ENCODE measurements at regions not wholly inside any gene's neighbourhood (a gene's known extent, or its start where the extent isn't known, plus 50 kb on each side); places are given as distances from the start of the nearest gene placed in this dataset.

- Histone ChIP-seq H3K4me1 (ENCODE audit: control extremely low read depth in 1 of 4, control insufficient read depth in 4 of 4, insufficient read depth in 4 of 4, low read length in 3 of 4) (peaks cover 4 to 18% (median 11%) of the 10 kb centered on the region in 4 experiments), H3K27ac (ENCODE audit: insufficient read depth in 1 of 2, low read depth in 1 of 2, low read length in 2 of 2, poor library complexity in 1 of 2, severe bottlenecking in 2 of 2) (no peak overlapping the region), H3K27me3 (replicated peaks in 2 of 5; ENCODE audit: control insufficient read depth in 4 of 5, insufficient read depth in 5 of 5, low read length in 4 of 5) (no peaks in the 10 kb centered on the region), H3K9me3 (ENCODE audit: control extremely low read depth in 1 of 5, control insufficient read depth in 4 of 5, insufficient read depth in 2 of 5, low read depth in 1 of 5, low read length in 4 of 5) (peaks cover 0 to 7% (median 0%) of the 10 kb centered on the region in 5 experiments), H3K4me3 (ENCODE audit: control insufficient read depth in 1 of 7, extremely low read depth in 1 of 7, insufficient read depth in 4 of 7, low read depth in 2 of 7, low read length in 6 of 7) (no peak overlapping the region), H3K36me3 (ENCODE audit: control insufficient read depth in 4 of 4, insufficient read depth in 4 of 4, low read length in 3 of 4) (no peaks in the 10 kb centered on the region)
- WGBS (ENCODE audit: insufficient coverage) = no CpG with 5 or more reads among the region's 1 CpG
- DNase-seq = no peak
- ChIA-PET POLR2A (no interaction called here), CTCF (no interaction called here)
Observed at GRCh38 chr5:68365889-68366288, 150.3 kb downstream of the PIK3R1 start.

DNA sequence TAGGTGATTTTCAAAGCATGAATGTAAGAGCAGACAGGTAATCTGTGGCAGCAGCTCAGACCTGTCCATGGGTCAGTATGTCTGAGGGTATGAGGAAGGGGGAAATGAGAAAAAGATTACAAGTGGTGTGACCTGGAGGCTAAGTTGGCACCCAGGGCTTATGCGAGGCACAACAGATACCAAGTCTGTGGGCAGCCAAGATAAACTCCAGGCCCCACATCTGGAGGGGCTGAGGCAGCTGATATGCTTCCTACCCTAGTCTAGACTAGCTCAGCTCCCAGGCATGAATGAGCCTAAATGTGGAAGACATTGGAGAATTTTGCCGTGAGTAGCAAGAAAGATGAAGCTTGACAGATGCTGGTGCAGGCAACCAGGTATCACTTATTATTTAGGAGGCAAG, 151.7 kb downstream of the PIK3R1 start:
- Histone ChIP-seq H3K27me3 (replicated peaks in 2 of 5; ENCODE audit: control insufficient read depth in 4 of 5, insufficient read depth in 5 of 5, low read length in 4 of 5) (no peaks in the 10 kb centered on the region), H3K27ac (ENCODE audit: insufficient read depth in 1 of 2, low read depth in 1 of 2, low read length in 2 of 2, poor library complexity in 1 of 2, severe bottlenecking in 2 of 2) (no peak overlapping the region), H3K9me3 (ENCODE audit: control extremely low read depth in 1 of 5, control insufficient read depth in 4 of 5, insufficient read depth in 2 of 5, low read depth in 1 of 5, low read length in 4 of 5) (peaks cover 0 to 6% (median 0%) of the 10 kb centered on the region in 5 experiments), H3K4me3 (ENCODE audit: control insufficient read depth in 1 of 7, extremely low read depth in 1 of 7, insufficient read depth in 4 of 7, low read depth in 2 of 7, low read length in 6 of 7) (no peak overlapping the region), H3K36me3 (ENCODE audit: control insufficient read depth in 4 of 4, insufficient read depth in 4 of 4, low read length in 3 of 4) (no peaks in the 10 kb centered on the region), H3K4me1 (ENCODE audit: control extremely low read depth in 1 of 4, control insufficient read depth in 4 of 4, insufficient read depth in 4 of 4, low read length in 3 of 4) (peaks cover 4 to 18% (median 11%) of the 10 kb centered on the region in 4 experiments)
- WGBS (ENCODE audit: insufficient coverage) = 83% methylated on average over 2 of the region's 2 CpGs
- ChIA-PET POLR2A (interaction anchor here (0.7 kb wide), 1 partner anchor 39 kb away, joined by 3 read pairs; no protein-coding TSS in a partner anchor), CTCF (no interaction called here)
- peak; percentile 39 to 70 (median 49) for DNase-seq

DNA sequence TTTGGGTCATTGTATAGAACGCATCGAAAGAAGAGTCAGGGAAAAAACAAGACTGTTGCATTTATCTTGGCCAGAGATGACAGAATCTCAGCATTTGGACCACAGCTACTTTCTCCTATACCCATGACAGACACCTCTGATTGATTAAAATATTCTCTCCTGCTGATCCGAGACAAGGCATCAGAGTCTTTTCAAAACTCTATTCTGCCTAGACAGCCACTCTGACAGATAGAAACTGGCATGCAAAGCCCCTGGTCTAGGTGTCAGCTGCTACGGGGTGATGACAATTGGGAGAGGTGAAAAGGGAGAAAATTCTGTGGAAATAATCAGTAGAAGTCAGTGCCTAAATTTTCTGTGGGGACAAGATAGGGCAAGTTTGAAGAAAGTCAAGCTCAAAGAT, 152.2 kb downstream of the PIK3R1 start:
- H3K4me1 ChIP-seq (ENCODE audit: control extremely low read depth in 1 of 4, control insufficient read depth in 4 of 4, insufficient read depth in 4 of 4, low read length in 3 of 4) = peaks cover 4 to 18% (median 11%) of the 10 kb centered on the region in 4 experiments
- no peak overlapping the region for H3K27ac ChIP-seq (ENCODE audit: insufficient read depth in 1 of 2, low read depth in 1 of 2, low read length in 2 of 2, poor library complexity in 1 of 2, severe bottlenecking in 2 of 2)
- ChIA-PET POLR2A (interaction anchor here (0.7 kb wide), 1 partner anchor 39 kb away, joined by 3 read pairs; no protein-coding TSS in a partner anchor), CTCF (interaction anchor here (0.9 to 1.0 kb wide), 2 partner anchors 22 to 92 kb away, joined by 3 read pairs; no protein-coding TSS in a partner anchor)
- 96% methylated on average over 3 of the region's 4 CpGs for WGBS (ENCODE audit: insufficient coverage)
- H3K27me3 ChIP-seq (replicated peaks in 2 of 5; ENCODE audit: control insufficient read depth in 4 of 5, insufficient read depth in 5 of 5, low read length in 4 of 5) = no peaks in the 10 kb centered on the region
- no peak for DNase-seq
- H3K4me3 ChIP-seq (ENCODE audit: control insufficient read depth in 1 of 7, extremely low read depth in 1 of 7, insufficient read depth in 4 of 7, low read depth in 2 of 7, low read length in 6 of 7) = no peak overlapping the region
- H3K36me3 ChIP-seq (ENCODE audit: control insufficient read depth in 4 of 4, insufficient read depth in 4 of 4, low read length in 3 of 4) = no peaks in the 10 kb centered on the region
- H3K9me3 ChIP-seq (ENCODE audit: control extremely low read depth in 1 of 5, control insufficient read depth in 4 of 5, insufficient read depth in 2 of 5, low read depth in 1 of 5, low read length in 4 of 5) = peaks cover 0 to 4% (median 0%) of the 10 kb centered on the region in 5 experiments

DNA sequence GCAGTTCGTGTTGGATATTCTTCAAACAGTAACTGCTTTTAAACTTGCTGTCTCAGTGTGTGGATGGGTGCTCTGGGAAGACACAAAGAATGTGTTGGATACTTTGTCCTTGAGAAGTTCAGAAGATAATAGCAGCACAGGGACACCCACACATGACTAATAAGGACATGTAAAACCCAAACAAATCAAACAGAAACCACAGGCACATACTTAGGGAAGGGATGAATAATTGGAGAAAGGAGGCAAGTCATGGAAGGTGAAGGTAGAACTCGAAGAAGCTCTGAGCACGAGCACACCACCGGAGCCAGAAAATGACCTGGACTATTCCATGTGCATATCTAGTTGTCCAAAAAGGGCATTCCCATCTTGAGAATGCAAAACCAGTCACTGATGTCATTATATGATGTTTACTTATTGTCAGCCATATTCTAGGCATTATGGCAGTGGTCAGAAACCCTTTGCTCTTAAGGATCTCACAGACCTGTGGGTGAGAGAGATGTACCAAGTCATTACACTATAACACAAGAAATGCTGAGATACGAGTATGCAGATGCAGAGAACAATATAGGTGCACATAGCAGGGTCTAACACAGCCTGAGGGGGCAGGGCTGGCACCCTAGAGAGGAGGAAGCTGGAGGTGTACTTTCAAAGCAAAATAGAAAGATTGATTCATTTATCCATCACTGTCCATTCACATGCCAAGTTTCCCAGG, 152.9 kb downstream of the PIK3R1 start:
- no peaks in the 10 kb centered on the region for H3K36me3 ChIP-seq (ENCODE audit: control insufficient read depth in 4 of 4, insufficient read depth in 4 of 4, low read length in 3 of 4)
- whole genome bisulfite sequencing (ENCODE audit: insufficient coverage) = 96% methylated on average over 4 of the region's 5 CpGs
- DNase-seq = no peak
- POLR2A ChIA-PET = no interaction called here
- no peak overlapping the region for H3K27ac ChIP-seq (ENCODE audit: insufficient read depth in 1 of 2, low read depth in 1 of 2, low read length in 2 of 2, poor library complexity in 1 of 2, severe bottlenecking in 2 of 2)
- CTCF ChIA-PET = interaction anchor here (0.9 to 1.0 kb wide), 2 partner anchors 21 to 92 kb away, joined by 3 read pairs; no protein-coding TSS in a partner anchor
- H3K4me3 ChIP-seq (ENCODE audit: control insufficient read depth in 1 of 7, extremely low read depth in 1 of 7, insufficient read depth in 4 of 7, low read depth in 2 of 7, low read length in 6 of 7) = no peak overlapping the region
- H3K27me3 ChIP-seq (replicated peaks in 2 of 5; ENCODE audit: control insufficient read depth in 4 of 5, insufficient read depth in 5 of 5, low read length in 4 of 5) = no peaks in the 10 kb centered on the region
- H3K4me1 ChIP-seq (ENCODE audit: control extremely low read depth in 1 of 4, control insufficient read depth in 4 of 4, insufficient read depth in 4 of 4, low read length in 3 of 4) = peaks cover 4 to 18% (median 11%) of the 10 kb centered on the region in 4 experiments
- H3K9me3 ChIP-seq (ENCODE audit: control extremely low read depth in 1 of 5, control insufficient read depth in 4 of 5, insufficient read depth in 2 of 5, low read depth in 1 of 5, low read length in 4 of 5) = no peaks in the 10 kb centered on the region

DNA sequence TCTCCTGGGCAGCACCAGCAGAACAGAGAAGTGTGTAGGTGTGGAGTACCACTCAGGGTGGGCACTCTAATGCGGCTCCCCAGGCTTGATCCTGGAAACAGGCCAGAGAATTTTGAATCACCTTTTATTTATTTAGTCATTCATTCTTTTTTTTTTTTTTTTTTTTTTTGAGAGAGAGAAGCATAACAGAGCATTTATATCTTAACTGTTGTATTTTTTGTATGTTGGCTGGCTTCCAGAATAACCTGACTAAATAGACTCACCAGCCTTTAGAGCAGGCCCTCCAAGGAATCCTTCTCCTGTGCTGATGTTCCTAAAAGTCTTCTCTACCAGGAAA, 153.4 kb downstream of the PIK3R1 start:
- POLR2A ChIA-PET = no interaction called here
- peak; percentile 20 to 72 (median 68) for DNase-seq
- H3K4me1 ChIP-seq (ENCODE audit: control extremely low read depth in 1 of 4, control insufficient read depth in 4 of 4, insufficient read depth in 4 of 4, low read length in 3 of 4) = peaks cover 4 to 18% (median 11%) of the 10 kb centered on the region in 4 experiments
- no peaks in the 10 kb centered on the region for H3K9me3 ChIP-seq (ENCODE audit: control extremely low read depth in 1 of 5, control insufficient read depth in 4 of 5, insufficient read depth in 2 of 5, low read depth in 1 of 5, low read length in 4 of 5)
- H3K4me3 ChIP-seq (ENCODE audit: control insufficient read depth in 1 of 7, extremely low read depth in 1 of 7, insufficient read depth in 4 of 7, low read depth in 2 of 7, low read length in 6 of 7) = peak overlapping the region in 2 of 7 experiments; percentile 1 to 59
- H3K27ac ChIP-seq (ENCODE audit: insufficient read depth in 1 of 2, low read depth in 1 of 2, low read length in 2 of 2, poor library complexity in 1 of 2, severe bottlenecking in 2 of 2) = peak overlapping the region in 1 of 2 experiments; percentile 46
- H3K36me3 ChIP-seq (ENCODE audit: control insufficient read depth in 4 of 4, insufficient read depth in 4 of 4, low read length in 3 of 4) = no peaks in the 10 kb centered on the region
- H3K27me3 ChIP-seq (replicated peaks in 2 of 5; ENCODE audit: control insufficient read depth in 4 of 5, insufficient read depth in 5 of 5, low read length in 4 of 5) = no peaks in the 10 kb centered on the region
- WGBS (ENCODE audit: insufficient coverage) = no CpG with 5 or more reads among the region's 1 CpG
- CTCF ChIA-PET = interaction anchor here (1.0 kb wide), 1 partner anchor 21 kb away, joined by 3 read pairs; no protein-coding TSS in a partner anchor

GRCh38 chr5:68369457-68370125, 154.0 kb downstream of the PIK3R1 start:
- Histone ChIP-seq H3K4me1 (ENCODE audit: control extremely low read depth in 1 of 4, control insufficient read depth in 4 of 4, insufficient read depth in 4 of 4, low read length in 3 of 4) (peaks cover 4 to 18% (median 11%) of the 10 kb centered on the region in 4 experiments), H3K9me3 (ENCODE audit: control extremely low read depth in 1 of 5, control insufficient read depth in 4 of 5, insufficient read depth in 2 of 5, low read depth in 1 of 5, low read length in 4 of 5) (no peaks in the 10 kb centered on the region), H3K4me3 (ENCODE audit: control insufficient read depth in 1 of 7, extremely low read depth in 1 of 7, insufficient read depth in 4 of 7, low read depth in 2 of 7, low read length in 6 of 7) (peak overlapping the region in 3 of 7 experiments; percentile 21 to 59 (median 51)), H3K27me3 (replicated peaks in 2 of 5; ENCODE audit: control insufficient read depth in 4 of 5, insufficient read depth in 5 of 5, low read length in 4 of 5) (no peaks in the 10 kb centered on the region), H3K27ac (ENCODE audit: insufficient read depth in 1 of 2, low read depth in 1 of 2, low read length in 2 of 2, poor library complexity in 1 of 2, severe bottlenecking in 2 of 2) (peak overlapping the region in 1 of 2 experiments; percentile 46), H3K36me3 (ENCODE audit: control insufficient read depth in 4 of 4, insufficient read depth in 4 of 4, low read length in 3 of 4) (no peaks in the 10 kb centered on the region)
- POLR2A ChIA-PET = no interaction called here
- WGBS (ENCODE audit: insufficient coverage) = 42% methylated on average over 3 of the region's 7 CpGs
- CTCF ChIA-PET = no interaction called here
- DNase-seq = peak; percentile 58 to 88 (median 84)

DNA sequence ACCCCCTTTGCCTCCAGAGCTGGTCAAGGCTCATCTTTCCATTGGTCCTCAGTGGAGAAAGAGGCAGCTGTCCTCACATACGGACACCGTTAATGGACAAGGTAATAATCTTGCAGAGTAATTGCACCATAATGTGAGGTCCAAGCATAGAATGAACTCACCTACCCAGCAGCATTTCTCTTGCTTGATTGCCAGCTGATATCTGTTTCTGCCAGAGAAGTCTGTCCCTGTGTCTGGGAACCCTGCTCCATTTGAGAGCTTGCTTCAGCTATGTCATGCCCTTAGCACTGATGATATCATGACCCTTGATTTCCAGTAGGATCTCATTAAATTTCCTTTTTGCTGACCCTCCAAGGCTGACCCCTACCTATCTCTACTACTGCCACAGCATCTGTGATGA, 154.6 kb downstream of the PIK3R1 start:
- no peak for DNase-seq
- Histone ChIP-seq H3K27ac (ENCODE audit: insufficient read depth in 1 of 2, low read depth in 1 of 2, low read length in 2 of 2, poor library complexity in 1 of 2, severe bottlenecking in 2 of 2) (no peak overlapping the region), H3K4me3 (ENCODE audit: control insufficient read depth in 1 of 7, extremely low read depth in 1 of 7, insufficient read depth in 4 of 7, low read depth in 2 of 7, low read length in 6 of 7) (peak overlapping the region in 1 of 7 experiments; percentile 51), H3K36me3 (ENCODE audit: control insufficient read depth in 4 of 4, insufficient read depth in 4 of 4, low read length in 3 of 4) (no peaks in the 10 kb centered on the region), H3K4me1 (ENCODE audit: control extremely low read depth in 1 of 4, control insufficient read depth in 4 of 4, insufficient read depth in 4 of 4, low read length in 3 of 4) (peaks cover 4 to 18% (median 12%) of the 10 kb centered on the region in 4 experiments), H3K9me3 (ENCODE audit: control extremely low read depth in 1 of 5, control insufficient read depth in 4 of 5, insufficient read depth in 2 of 5, low read depth in 1 of 5, low read length in 4 of 5) (no peaks in the 10 kb centered on the region), H3K27me3 (replicated peaks in 2 of 5; ENCODE audit: control insufficient read depth in 4 of 5, insufficient read depth in 5 of 5, low read length in 4 of 5) (no peaks in the 10 kb centered on the region)
- ChIA-PET CTCF (no interaction called here), POLR2A (no interaction called here)
- WGBS (ENCODE audit: insufficient coverage) = 100% methylated on average over 2 of the region's 2 CpGs

Measured in common myeloid progenitor, CD34-positive (primary cell).